ENCODE measurements at regions not wholly inside any gene's neighbourhood (a gene's known extent, or its start where the extent isn't known, plus 50 kb on each side); places are given as distances from the start of the nearest gene placed in this dataset.

GRCh38 chr10:121655254-121656144 is 57.3 kb upstream of the FGFR2 start:
- WGBS (ENCODE audit: insufficient coverage, low coverage, missing lambda C conversion rate): 0% methylated on average over 8 of the region's 12 CpGs
- H3K27ac ChIP-seq (ENCODE audit: extremely low read depth, low read depth, low read length): no peak overlapping the region
- no peaks in the 10 kb centered on the region for H4K20me1 ChIP-seq (replicated peaks; ENCODE audit: control insufficient read depth, insufficient read depth, low read length)
- H3K9me1 ChIP-seq (ENCODE audit: control insufficient read depth, insufficient read depth, low read length): no peaks in the 10 kb centered on the region
- H3K9ac ChIP-seq (ENCODE audit: insufficient read depth in 1 of 2, low read depth in 2 of 2, low read length in 2 of 2): no peak overlapping the region
- DNase-seq (ENCODE audit: extremely low read depth in 1 of 4, low spot score in 3 of 4) (no peak), ATAC-seq (no peak), FAIRE-seq (no peak)
- BruUV-seq (replicated peaks): no TSS peak
- H3K36me3 ChIP-seq (ENCODE audit: control insufficient read depth, insufficient read depth, low read length): no peaks in the 10 kb centered on the region
- no peak overlapping the region for H3K4me2 ChIP-seq (ENCODE audit: insufficient read depth, low read length)
- intact Hi-C loops (cut with micrococcal nuclease) (no loop called here), in situ Hi-C loops (cut with MboI) (no loop called here)
- POLR2A ChIA-PET: no interaction called here
- H3K4me1 ChIP-seq (replicated peaks in 1 of 2; ENCODE audit: control insufficient read depth in 2 of 2, insufficient read depth in 2 of 2, low read length in 2 of 2): no peaks in the 10 kb centered on the region
- H2AFZ ChIP-seq (ENCODE audit: low read depth, low read length): no peak overlapping the region
- no peaks in the 10 kb centered on the region for H3K9me3 ChIP-seq (replicated peaks; ENCODE audit: control insufficient read depth, insufficient read depth, low read depth, low read length)
- H3K4me3 ChIP-seq: no peak overlapping the region
- CTCF ChIA-PET (ENCODE audit: low intra/inter-chr PET ratio): no interaction called here
- peaks cover 0 to 20% of the 10 kb centered on the region in 2 experiments; a peak in 2 of 5 replicates for H3K27me3 ChIP-seq (ENCODE audit: control insufficient read depth in 2 of 2, insufficient read depth in 2 of 2, low read length in 2 of 2)
- TF ChIP-seq BMI1 (IDR thresholded peaks at IDR 0.05; ENCODE audit: low read length): no peak
- no peak for TF ChIP-seq GATAD2B (IDR thresholded peaks at IDR 0.05; ENCODE audit: borderline replicate concordance)
- no peak for TF ChIP-seq ESRRA (IDR thresholded peaks at IDR 0.05; ENCODE audit: borderline replicate concordance, low read depth)
- no peak for TF ChIP-seq ZHX1 (conservative IDR thresholded peaks at IDR 0.05; ENCODE audit: low read length)
- no peak for TF ChIP-seq FUS (optimal IDR thresholded peaks at IDR 0.05; ENCODE audit: low read depth, low read length)
- no peak for TF ChIP-seq FOS (IDR thresholded peaks at IDR 0.05; ENCODE audit: extremely low read depth, insufficient read length)
- TF ChIP-seq CREB1 (IDR thresholded peaks at IDR 0.05): no peak
- no peak for TF ChIP-seq CREB1 (CRISPR knock-in tag; IDR thresholded peaks at IDR 0.05)
- TF ChIP-seq MCM3 (IDR thresholded peaks at IDR 0.05): no peak
- no peak for TF ChIP-seq ZNF707 (CRISPR knock-in tag; conservative IDR thresholded peaks at IDR 0.05)
- no peak for TF ChIP-seq CAMTA2 (CRISPR knock-in tag; conservative IDR thresholded peaks at IDR 0.05)
- H3K79me2 ChIP-seq (ENCODE audit: control insufficient read depth, insufficient read depth, low read length): no peaks in the 10 kb centered on the region

Data from K562 (cell line).